ENCODE measurements at regions not wholly inside any gene's neighbourhood (a gene's known extent, or its start where the extent isn't known, plus 50 kb on each side); places are given as distances from the start of the nearest gene placed in this dataset.
"Not testable (repeated sequence)": the region's sequence is repeated elsewhere in the genome, so short reads cannot be mapped to it uniquely, and the experiment has no call there.

DNA sequence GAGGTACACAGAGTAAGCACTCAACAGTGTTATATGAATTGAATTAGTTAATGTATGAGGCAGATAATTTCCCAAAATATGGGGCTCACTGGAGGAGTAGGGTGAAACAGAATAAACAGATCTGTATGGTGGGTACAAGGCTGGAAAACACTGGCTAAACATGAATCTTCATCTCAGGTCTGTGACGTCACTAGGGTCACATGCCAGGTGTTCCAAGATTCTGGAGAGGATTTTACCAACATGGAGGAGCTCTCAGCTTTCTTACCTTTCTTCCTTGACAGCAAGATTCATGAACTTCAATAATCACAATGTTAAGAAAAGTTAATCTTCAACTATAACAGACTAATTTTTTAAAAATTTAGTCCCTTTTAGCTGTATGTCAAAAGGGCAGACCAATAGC, 385.3 kb upstream of the EYS start:
- DNase-seq: not testable (repeated sequence)

DNA sequence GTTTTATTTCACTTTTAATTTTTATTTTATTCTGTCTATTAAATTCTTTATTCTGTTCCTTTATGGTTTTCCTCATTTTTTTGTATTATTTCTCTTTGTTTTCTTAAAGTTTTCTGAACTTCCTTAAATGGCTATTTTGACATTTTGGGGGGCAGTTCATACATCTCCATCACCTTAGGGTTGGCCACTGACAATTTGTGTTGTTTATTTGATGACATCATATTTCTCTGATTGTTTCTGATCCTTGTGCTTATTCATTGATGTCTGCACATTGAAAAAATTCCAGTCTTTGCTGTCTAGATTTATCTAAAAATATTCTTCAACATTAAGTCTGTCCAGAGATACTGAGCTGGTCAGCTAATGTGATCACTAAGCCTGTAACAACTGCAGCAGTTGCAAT, 379.5 kb upstream of the EYS start:
- DNase-seq: no peak

DNA sequence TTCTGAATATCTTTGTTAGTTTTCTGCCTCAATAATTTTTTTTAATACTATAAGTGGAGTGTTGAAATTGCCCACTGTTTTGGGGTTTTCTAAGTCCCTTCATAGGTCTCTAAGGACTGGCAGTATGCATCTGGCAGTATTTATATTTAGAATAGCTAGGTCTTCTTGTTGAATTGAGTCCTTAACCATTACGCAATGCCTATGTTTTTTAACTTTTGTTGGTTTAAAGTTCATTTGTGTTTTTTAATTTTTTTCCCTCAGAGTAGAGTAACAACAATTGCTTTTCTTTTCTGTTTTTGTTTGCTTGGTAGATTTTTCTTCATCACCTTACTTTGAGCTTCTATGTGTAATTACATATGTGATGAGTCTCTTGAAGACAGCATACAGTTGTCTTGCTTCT, 375.9 kb upstream of the EYS start:
- no peak for DNase-seq

DNA sequence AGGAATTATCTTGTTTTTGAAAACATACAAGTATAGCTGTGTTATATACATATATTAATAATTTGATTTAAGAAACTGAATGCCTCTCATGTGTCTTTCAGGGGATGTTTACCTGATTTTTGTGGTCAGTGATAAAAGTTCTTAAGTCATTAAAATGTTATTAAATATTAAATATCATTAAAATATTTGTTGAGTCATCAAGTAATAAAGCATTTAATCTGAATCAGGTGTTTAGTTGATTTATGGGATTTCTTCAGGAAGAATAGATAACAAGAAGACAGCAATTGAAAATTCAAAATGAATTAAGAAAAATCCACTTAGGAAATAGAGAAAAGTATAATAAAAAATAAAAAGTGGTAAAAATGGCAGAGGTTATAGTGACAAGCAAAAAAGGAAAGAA, 361.9 kb upstream of the EYS start:
- no peak for DNase-seq

DNA sequence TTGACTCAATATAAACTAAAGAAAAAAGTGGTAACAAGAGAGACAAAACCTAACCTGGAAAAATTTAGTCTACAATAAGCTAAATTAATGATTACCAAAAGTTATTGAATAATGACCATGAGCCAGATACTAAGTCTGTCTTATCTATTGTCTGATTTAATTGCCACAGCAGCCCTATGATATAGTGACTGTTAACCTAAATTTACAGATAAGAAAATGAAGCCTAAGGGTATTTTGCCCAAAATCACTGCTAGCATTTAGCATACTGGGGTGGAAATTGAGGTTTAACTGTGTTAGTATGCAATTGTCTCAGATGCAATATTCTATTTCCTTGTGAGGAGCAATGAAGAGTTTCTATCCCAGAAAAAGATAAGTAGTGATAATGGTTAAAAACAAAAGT, 361.0 kb upstream of the EYS start:
- no peak for DNase-seq

DNA sequence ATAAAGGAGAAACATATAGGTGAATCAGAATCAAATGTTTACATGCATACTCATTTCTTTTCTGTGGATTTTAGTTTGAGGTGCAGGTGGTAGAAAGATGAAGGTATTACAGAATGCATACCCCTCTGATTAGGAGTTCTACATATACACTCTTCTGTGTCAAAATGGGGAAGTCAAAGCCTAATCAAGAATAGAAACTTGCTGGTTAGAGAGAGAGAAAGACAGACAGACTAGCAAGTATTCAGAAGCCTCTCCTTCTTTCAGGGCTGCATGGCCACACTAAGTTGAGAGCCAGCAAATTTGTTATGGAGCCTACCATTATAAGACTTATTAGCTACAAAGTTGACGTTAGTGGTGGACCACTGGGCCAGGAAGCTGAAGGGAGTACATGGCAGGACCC, 358.3 kb upstream of the EYS start:
- no peak for DNase-seq

DNA sequence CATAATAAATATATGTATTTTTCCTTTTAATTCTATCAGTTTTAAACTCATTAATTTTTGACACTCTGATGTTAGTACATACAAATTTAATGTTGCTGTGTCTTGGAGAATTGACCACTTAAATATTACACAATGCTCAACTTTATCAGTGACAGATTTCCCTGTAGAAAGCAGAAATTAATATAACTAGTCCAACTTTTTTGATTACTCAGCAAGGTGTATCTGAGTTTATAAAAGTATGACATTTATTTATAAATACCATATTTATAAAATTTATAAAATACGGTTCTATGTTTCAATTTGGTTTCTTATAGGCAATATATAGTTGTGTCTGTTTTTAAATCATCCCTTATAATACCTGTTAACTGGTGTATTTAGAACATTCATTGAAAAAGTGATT, 350.0 kb upstream of the EYS start:
- DNase-seq: no peak

DNA sequence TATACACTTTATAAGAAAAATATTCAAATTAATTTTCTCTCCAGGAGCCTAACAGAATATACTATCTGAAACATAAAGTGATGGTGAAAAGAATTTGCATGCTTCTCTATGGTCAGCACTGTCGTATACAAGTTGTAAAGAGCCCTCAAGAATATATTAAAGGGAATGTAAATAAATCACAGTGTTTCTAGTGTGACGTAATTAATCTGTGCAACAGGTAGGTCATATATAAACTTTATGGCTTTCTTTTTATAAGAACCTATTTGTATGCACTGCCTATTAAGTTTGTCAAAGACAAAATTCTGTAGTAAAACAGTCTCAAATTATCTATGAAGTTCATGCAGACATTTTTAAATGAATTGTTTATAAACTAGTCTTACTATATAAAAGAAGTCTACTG, 347.9 kb upstream of the EYS start:
- no peak for DNase-seq

DNA sequence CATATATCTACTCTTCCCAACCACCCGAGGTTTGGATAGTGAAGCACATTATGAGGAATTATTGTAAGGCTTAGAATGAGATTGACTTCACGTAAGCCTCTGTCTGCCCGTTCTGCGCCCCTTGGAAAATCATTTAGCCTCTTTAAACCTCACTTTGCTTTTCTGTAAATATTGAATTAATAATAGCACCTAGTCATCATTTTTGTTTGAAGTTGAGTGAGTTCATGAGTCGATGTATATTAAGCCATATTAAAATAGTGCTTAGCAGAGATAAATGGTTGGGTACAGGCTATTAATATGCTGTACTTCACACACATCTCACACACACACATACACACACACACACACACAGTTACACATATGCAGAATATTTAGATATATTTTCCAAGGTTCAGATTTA, 344.8 kb upstream of the EYS start:
- no peak for DNase-seq

DNA sequence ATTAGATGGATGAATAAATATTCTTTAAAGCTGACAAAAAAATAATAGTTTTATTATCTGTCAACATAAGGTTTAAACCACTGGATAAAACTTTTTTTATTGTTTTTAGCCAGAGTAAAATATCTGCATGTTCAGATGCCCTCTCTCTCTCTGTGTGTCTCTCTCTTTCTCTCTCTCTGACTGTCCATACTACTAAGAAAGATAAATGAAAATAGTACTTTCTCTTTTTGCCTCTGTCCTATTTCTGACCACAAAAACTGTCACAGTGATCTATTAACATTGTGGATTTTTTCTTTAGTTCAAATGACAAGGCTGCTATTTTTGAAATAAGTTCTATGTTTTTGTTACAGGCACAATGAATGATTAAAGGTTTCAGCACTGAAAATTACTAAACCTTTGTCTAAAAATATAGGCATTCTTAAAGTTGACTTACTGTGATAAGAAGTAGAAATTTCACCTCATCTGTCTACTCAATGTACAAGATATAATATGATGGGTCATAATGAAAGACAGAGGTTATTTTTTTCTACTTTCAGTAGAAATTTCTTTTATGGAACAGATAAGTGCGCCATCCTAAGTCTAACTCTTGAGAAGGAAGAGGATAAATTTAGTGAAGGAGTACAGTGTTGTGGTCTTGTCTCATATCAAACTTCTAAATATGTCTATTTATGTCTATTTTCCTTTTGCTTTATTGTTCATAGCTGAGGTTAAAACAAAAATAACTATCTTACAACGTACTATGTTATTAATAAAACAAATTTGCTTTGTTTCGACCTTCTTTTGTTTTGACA, 341.9 kb upstream of the EYS start:
- no peak for DNase-seq

DNA sequence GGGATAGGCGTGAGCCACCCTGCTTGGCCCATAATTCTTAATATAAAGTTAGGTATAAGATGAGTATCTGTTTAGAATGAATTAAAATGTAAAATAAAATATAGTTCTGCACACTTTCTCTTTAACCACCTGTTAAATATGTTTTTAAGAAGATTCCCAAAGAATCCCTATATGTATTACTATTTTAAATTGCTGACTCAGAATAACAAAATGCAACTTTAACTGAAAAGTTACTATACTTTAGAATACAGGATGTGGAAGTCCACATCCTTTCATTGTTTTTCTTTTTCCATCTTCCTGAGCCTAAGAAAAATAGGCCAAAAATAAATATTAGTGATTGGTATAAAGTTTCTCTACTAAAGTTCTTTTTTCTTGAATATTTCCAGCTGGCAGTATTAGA, 325.6 kb upstream of the EYS start:
- DNase-seq: no peak

DNA sequence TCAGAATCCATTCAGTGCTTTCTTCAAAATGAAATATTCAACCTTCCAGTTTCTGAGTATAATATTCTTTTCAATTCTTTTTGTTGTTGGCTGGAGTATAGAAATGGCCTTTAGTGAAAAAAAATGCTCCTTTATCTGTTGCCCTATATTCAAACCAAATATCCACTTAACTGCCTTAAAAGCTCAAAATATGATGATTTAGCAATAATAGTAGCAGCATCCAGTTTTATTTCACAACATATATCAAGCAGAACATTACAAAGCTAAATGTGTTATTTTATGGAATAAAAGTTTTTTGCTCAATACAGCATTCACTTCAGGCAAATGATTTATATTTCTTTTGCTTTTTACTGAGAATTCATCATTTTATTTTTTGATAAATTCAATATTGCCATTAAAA, 322.4 kb upstream of the EYS start:
- DNase-seq: no peak

DNA sequence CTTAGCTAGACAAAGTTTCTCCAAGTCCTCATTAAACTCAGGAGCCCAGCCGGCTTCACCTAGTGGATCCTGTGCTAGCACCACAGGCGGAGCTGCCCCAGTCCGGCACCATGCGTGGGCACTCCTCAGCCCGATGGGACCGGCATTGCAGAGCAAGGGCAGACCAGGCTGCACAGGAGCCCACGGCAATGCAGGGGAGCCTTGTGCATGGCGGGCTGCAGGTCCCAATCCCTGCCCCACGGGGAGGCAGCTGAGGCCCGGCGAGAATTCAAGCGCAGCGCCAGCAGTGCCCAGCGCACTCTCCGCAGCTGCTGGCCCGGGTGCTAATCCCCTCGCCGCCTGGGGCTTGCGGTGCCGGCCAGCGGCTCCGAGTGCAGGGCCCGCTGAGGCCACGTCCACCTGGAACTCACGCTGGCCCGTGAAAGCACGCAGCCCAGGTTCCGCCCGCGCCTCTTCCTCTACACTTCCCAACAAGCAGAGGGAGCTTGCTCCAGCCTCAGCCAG, 292.3 kb upstream of the EYS start:
- no peak for DNase-seq

DNA sequence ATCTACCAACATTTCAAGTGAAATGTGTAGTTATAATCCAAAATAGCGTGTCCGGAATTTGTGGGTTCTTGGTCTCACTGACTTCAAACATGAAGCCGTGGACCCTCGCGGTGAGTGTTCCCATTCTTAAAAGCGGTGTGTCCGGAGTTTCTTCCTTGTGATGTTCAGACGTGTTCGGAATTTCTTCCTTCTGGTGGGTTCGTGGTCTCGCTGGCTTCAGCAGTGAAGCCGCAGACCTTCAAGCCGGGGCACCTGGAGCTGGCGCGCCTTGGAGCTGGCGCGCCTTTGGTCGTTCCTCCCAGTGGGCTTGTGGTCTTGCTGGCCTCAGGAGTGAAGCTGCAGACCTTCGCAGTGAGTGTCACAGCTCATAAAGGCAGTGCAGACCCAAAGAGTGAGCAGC, 291.5 kb upstream of the EYS start:
- no peak for DNase-seq

DNA sequence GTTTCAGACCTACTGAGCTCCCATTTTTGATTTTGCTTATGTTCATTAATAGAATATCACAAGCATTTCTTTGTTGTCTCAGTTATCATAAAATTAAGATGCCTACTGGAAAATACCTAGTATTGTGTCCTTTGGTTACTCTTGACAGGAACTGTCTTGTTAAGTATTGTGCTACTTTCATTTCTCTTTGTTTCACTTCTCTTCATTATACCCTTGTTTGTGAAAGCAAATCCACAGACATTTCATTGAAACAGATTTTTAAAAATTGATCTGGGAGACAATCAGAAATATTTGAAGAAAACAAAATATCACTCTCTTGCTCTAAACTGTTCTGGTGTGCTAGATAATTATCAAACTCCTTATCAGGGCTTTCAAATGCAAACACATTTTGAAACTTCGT, 290.5 kb upstream of the EYS start:
- DNase-seq: no peak

DNA sequence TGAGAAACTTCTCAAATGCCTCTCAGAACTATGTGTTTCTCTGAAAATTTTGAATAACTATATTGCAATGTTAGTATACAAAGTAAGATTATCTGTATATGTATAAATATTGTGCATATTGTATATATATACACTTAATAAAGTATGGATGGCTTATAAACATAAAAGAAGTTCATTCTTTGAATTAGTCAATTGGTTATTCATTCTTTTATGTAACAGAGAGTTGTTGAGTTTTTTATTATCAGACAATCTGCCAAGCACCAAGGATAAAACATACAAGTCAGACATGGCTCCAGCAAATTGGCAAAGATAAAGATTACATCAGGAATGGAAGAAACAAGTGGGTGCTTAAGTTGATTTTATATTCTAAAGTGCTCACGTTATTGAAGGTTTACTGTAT, 289.1 kb upstream of the EYS start:
- DNase-seq: no peak

DNA sequence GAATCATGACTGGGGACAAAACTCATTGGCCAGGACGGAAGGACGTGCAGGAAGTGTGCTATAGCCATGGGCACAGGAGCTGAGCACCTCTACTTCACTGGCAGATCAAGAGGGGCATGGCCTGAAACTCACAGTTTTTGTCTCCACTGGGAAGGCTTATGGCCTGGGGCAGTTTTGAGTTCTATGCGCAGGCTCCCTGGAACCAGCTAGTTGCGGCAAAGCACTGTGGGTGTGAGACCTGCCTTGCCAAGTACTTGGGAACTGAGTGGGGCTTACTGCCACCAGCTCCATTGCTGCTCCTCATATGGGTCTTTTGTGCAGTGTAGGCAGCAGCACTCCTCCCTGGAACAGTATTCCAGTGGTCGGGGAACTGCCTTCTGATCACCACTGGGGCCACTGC, 282.6 kb upstream of the EYS start:
- DNase-seq: no peak

DNA sequence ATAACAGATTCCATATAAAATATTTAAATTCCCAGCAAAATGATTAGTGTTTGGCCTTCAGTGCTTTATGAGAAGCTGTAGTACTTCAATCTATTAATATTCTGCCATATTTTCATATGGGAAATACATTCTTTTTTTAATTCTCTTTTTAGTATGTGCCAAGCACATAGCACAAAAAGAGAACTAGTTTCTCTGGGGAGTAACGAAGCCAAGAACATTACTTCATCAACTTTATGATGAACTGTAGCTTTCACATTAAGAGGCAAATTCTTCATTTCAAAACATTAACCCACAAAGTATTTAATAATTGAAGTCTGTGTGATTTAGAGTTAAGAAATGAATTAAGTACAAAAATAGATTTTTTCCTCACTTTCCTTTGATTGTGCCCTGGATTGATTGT, 281.0 kb upstream of the EYS start:
- peak; percentile 78 for DNase-seq

DNA sequence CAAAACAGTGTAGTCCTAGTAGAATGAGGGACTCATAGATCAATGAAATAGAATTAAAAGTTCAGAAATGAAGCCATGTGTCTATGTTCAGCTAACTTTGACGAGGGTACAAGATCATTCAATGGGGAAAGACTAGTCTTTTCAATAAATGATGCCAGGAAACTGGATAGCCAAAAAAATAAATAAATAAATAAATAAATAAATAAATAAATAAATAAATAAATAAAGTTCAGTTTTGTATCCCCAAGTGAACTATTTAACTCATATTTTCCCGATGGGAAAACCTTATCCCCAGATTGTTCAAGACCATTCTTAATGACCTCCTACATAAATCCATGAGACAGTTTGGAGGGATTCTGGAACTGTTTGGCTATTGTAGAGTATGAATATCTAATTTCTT, 277.1 kb upstream of the EYS start:
- no peak for DNase-seq

DNA sequence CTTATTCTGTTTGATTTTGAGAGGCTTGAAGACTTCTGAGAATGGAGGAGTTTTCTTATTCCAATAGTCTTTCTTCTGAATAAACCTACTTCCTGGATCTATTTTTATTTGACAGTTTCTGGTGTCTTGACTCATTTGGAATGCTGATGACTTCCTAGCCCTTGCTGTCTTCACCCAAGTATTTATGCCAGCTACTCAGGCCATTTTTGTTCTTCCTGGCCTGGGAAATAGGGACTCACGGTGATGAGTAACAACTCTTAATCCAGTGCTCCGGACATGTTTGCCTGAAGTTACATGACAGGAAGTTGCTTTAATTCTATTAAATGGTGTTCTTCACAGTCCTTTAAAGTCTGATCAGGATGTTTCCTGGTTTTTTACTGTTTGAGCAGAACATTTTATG, 272.1 kb upstream of the EYS start:
- no peak for DNase-seq

DNA sequence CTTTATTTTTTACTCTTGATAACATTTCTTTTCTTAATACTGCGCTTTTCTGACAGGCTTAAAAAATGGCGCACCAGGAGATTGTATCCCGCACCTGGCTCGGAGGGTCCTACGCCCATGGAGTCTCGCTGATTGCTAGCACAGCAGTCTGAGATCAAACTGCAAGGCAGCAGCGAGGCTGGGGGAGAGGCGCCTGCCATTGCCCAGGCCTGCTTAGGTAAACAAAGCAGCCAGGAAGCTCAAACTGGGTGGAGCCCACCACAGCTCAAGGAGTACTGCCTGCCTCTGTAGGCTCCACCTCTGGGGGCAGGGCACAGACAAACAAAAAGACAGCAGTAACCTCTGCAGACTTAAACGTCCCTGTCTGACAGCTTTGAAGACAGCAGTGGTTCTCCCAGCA, 264.2 kb upstream of the EYS start:
- DNase-seq: not testable (repeated sequence)

DNA sequence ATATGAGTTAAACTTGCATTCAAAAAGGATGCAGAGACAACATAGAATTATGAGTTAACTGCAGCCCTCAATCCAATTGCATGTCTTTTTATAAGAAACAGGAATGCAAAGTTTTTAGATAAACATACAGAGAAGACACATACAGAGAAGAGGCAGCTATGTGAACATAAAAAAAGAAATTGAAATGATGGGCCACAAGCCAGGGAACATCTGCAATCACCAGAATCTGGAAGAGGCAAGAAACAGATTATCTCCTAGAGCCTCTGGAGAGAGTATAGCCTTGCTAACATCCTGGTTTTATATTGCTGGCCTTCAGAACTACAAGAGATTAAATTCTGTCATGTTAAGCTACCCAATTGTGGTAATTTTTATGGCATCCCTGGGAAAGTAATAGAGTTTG, 257.2 kb upstream of the EYS start:
- DNase-seq: peak; percentile 47

DNA sequence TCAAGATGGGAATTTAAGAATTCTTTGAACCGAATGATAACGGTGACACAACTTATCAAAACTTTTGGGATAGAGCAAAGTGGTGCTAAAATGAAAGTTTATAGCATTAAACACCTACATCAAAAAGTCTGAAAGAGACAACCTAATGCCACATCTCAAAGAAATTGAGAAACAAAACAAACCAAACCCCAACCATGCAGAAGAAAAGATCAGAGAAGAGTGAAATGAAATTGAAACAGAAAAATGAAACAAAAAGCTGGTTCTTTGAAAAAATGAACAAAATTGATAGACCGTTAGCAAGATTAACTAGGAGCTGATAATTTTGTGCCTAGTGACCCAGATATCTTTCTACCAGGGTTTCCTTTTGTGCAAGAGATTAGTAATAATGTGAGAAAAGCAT, 248.0 kb upstream of the EYS start:
- DNase-seq: no peak

DNA sequence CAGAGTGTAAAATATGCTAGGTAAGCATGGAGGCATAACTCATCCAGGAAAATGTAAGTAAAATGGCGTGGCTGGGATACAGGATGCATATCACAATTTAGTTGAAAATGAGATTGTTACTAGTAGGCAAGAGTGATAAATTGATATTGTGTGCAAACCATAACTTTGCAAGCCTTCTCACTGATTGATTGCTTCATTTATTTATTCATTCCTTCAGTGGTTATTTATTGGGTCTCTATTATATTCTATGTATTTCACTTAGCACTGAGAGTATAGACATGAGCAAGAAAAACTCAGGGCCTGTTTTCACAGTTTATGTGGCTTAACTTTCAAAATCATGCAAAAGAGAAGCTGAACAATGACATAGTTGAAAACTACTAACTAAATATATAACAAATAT, 241.0 kb upstream of the EYS start:
- DNase-seq: no peak

DNA sequence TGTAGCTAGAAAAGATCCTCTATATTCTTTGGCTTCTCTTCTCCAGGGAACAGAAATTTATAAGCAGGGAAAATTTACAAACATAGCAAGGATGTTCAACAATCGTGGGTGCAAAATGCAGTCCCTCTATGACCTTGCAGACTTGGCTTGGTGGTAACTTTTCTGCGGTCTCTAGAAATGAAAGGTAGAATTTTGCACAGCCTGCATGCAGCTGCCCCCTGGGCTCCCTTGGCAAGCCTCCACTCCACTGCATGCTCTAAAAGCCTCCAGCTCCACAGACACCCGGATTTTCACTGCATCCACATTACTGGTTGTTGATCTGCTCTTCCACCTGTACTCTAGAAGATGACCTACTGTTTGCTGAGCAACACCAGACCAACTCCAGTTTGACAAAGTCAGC, 236.5 kb upstream of the EYS start:
- no peak for DNase-seq
